HepG2 (cell line): ENCODE measurements at regions not wholly inside any gene's neighbourhood (a gene's known extent, or its start where the extent isn't known, plus 50 kb on each side); places are given as distances from the start of the nearest gene placed in this dataset.
"Not testable (repeated sequence)": the region's sequence is repeated elsewhere in the genome, so short reads cannot be mapped to it uniquely, and the experiment has no call there.

Experiments
- ATAC-seq: fragments of 200-7000 bp; cut with Tn5 transposase; 3 replicates; pipeline ENCODE4 v1.9.1; 2020; ENCODE audit warnings: mild to moderate bottlenecking, moderate library complexity
- BruUV-seq: library from RNA; stranded (reverse); fragments of 400-500 nt; replicated peaks from 2 replicates; lab custom pipeline; 2021; lab: Mats Ljungman, UMichigan
- CTCF ChIA-PET: fragments of 300-600 bp; formaldehyde crosslinking; extraction: SDS; loops from one replicate; lab custom pipeline; 2021; ENCODE audit warnings: low total read pairs, inconsistent platforms, low intra/inter-chr PET ratio; lab: Yijun Ruan, JAX
- POLR2A ChIA-PET: fragments of 350-600 bp; sonication (Branson Sonifier 250); formaldehyde crosslinking; loops from one replicate; lab custom pipeline; 2020; ENCODE audit warnings: antibody characterized with exemption, inconsistent platforms; lab: Yijun Ruan, JAX
- DNase-seq: peaks from one replicate; pipeline ENCODE4 v3.0.0-alpha.2; 2015; ENCODE audit warnings: low spot score
- FAIRE-seq: peaks from 3 replicates; lab custom pipeline; 2011; peaks lifted over from hg19 to GRCh38; lab: Jason Lieb, UNC
- H2AFZ ChIP-seq: one replicate; pipeline ENCODE4 v1.6.1; 2011; ENCODE audit warnings: low read length, inconsistent platforms
- H3K27ac ChIP-seq: fragments of 300-600 bp; 3 replicates; pipeline ENCODE4 v1.8.0; 2011; ENCODE audit warnings: mixed run types, mild to moderate bottlenecking, mixed read lengths, low read length, inconsistent platforms; ENCODE audit not compliant: insufficient read depth; ENCODE audit errors: extremely low read length
- H3K27me3 ChIP-seq, 2 experiments: fragments of 200-600 bp in 1 of 2; 2 replicates in 1 of 2; 3 replicates in 1 of 2; pipeline versions ENCODE4 v1.6.0 to v1.8.0; 2011; ENCODE audit warnings: low read length in 2 of 2, mild to moderate bottlenecking in 2 of 2, moderate library complexity in 2 of 2, inconsistent platforms in 1 of 2; ENCODE audit not compliant: insufficient read depth in 2 of 2, control insufficient read depth in 1 of 2
- H3K36me3 ChIP-seq, 2 experiments: fragments of 200-600 bp in 1 of 2; replicated peaks in 1 of 2; 2 replicates in 1 of 2; 3 replicates in 1 of 2; pipeline versions ENCODE4 v1.5.1 to v1.8.0; 2011; ENCODE audit warnings: low read length in 2 of 2, inconsistent platforms in 1 of 2; ENCODE audit not compliant: insufficient read depth in 2 of 2, control insufficient read depth in 1 of 2
- H3K4me1 ChIP-seq: 2 replicates; pipeline ENCODE4 v1.5.1; 2012; ENCODE audit warnings: low read length, inconsistent platforms; ENCODE audit not compliant: insufficient read depth
- H3K4me2 ChIP-seq: 2 replicates; pipeline ENCODE4 v1.6.0; 2011; ENCODE audit warnings: low read depth, low read length, inconsistent platforms
- H3K4me3 ChIP-seq, 3 experiments: fragments of 200-600 bp in 1 of 3; sonication (generic), shearing (Covaris generic) in 1 of 3; replicated peaks in 1 of 3; 2 replicates each; pipeline ENCODE4 v1.5.1; 2011 to 2016; ENCODE audit warnings: low read length in 3 of 3, inconsistent platforms in 2 of 3, low read depth in 2 of 3, mild to moderate bottlenecking in 2 of 3, control low read depth in 1 of 3, mixed read lengths in 1 of 3; ENCODE audit not compliant: insufficient read depth in 1 of 3
- H3K79me2 ChIP-seq: one replicate; pipeline ENCODE4 v1.6.1; 2011; ENCODE audit warnings: low read length, inconsistent platforms; ENCODE audit not compliant: insufficient read depth
- H3K9ac ChIP-seq: 2 replicates; pipeline ENCODE4 v1.6.0; 2011; ENCODE audit warnings: mild to moderate bottlenecking, low read depth, low read length, inconsistent platforms; ENCODE audit not compliant: insufficient read depth
- H3K9me3 ChIP-seq: 2 replicates; pipeline ENCODE4 v1.5.1; 2012; ENCODE audit warnings: mild to moderate bottlenecking, low read length
- H4K20me1 ChIP-seq: 2 replicates; pipeline ENCODE4 v1.6.0; 2011; ENCODE audit warnings: inconsistent platforms, mild to moderate bottlenecking, low read length, moderate library complexity; ENCODE audit not compliant: insufficient read depth
- EZH2 ChIP-seq: conservative IDR thresholded peaks from 2 replicates; pipeline ENCODE4 v1.6.1; 2012; ENCODE audit warnings: mild to moderate bottlenecking, low read depth, low read length, moderate library complexity
- FOXA1 ChIP-seq, 2 experiments: fragments of 450-650 bp in 1 of 2; sonication (generic) in 1 of 2; formaldehyde crosslinking in 1 of 2; IDR thresholded peaks; 2 replicates each; pipeline versions ENCODE4 v1.4.0 to v1.6.1; 2016 to 2020; ENCODE audit warnings: missing genetic modification reagents in 1 of 2
- MAFF ChIP-seq: IDR thresholded peaks from 2 replicates; pipeline ENCODE4 v1.6.1; 2011; ENCODE audit warnings: low read depth, low read length, improper control_type of control experiment
- MAFK ChIP-seq, 2 experiments: IDR thresholded peaks in 1 of 2; conservative IDR thresholded peaks in 1 of 2; 2 replicates each; pipeline ENCODE4 v1.6.1; 2011; ENCODE audit warnings: improper control_type of control experiment in 2 of 2, low read length in 2 of 2
- MBNL3 ChIP-seq: fragments of 250-450 bp; sonication (Bioruptor Pico); conservative IDR thresholded peaks from 2 replicates; pipeline ENCODE4 v1.8.0; 2022; ENCODE audit warnings: mild to moderate bottlenecking, inconsistent platforms
- RARA ChIP-seq: IDR thresholded peaks from 2 replicates; pipeline ENCODE4 v1.6.1; 2016; ENCODE audit warnings: missing genetic modification reagents, missing compliant biosample characterization
- TGIF2 ChIP-seq: IDR thresholded peaks from 2 replicates; pipeline ENCODE4 v1.6.1; 2016; ENCODE audit warnings: control low read depth, missing compliant biosample characterization
- THAP9 ChIP-seq: sonication (generic); formaldehyde crosslinking; IDR thresholded peaks from 2 replicates; pipeline ENCODE4; 2020; ENCODE audit warnings: missing genetic modification reagents, mild to moderate bottlenecking, borderline replicate concordance
- ZFP36L1 ChIP-seq: sonication (generic); formaldehyde crosslinking; IDR thresholded peaks from 2 replicates; pipeline ENCODE4 v1.8.0; 2022; ENCODE audit warnings: mild to moderate bottlenecking, missing genetic modification reagents, moderate library complexity
- WGBS: methylation state at CpG from one replicate; pipeline ENCODE4 v1.1.6; 2017; ENCODE audit warnings: low lambda C conversion rate; 5-methylcytosine and 5-hydroxymethylcytosine counted together
- in situ Hi-C: cut with HindIII; loops from 2 replicates; pipeline ENCODE4 v1.10.0; 2017; ENCODE audit warnings: low pct_unique_long_range_greater_than_20kb; ENCODE audit not compliant: extremely low pct_ligation_motif_present
- intact Hi-C: fragments of 100-400 bp; cut with micrococcal nuclease; formaldehyde crosslinking; loops from one replicate; pipeline ENCODE4 v1.10.0; 2022; ENCODE audit not compliant: unreplicated experiment
- TF ChIP-seq, protein P1 (sequence below): sonication (generic); formaldehyde crosslinking; IDR thresholded peaks from 2 replicates; pipeline ENCODE4 v1.4.0; 2020; ENCODE audit warnings: mild to moderate bottlenecking, missing genetic modification reagents

DNA sequence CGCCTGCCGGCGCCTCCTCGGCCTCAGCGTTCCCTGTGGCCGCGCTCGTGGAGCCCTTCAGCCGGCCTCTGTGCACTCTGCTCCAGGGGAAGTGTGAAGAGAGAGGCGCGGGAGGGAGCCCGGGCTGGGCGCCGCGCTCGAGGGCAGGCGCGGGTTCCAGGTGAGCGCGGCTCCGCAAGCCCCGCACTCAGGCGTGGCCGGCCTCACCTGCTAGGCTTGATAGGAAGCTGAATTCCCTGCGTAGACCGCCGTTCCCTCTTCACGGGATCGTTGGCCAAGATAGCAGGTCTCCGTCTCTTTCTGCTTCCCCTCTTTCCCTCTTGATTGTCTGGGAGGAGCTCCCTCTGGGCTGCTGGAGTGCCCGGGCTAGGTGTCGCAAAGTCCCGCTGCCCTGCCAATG lies 89.7 kb downstream of the ASCL4 start (continued):
- no peak for TF ChIP-seq THAP9 (CRISPR knock-in tag)
- no peak for TF ChIP-seq MBNL3 (CRISPR knock-in tag)
- no peak for TF ChIP-seq FOXA1 (IDR thresholded peaks at IDR 0.05)
- TF ChIP-seq FOXA1 (CRISPR knock-in tag; IDR thresholded peaks at IDR 0.05) = no peak
- TF ChIP-seq ZFP36L1 (CRISPR knock-in tag) = no peak
- TF ChIP-seq, protein P1, sequence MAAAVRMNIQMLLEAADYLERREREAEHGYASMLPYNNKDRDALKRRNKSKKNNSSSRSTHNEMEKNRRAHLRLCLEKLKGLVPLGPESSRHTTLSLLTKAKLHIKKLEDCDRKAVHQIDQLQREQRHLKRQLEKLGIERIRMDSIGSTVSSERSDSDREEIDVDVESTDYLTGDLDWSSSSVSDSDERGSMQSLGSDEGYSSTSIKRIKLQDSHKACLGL (CRISPR knock-in tag) = no peak
- no peak for TF ChIP-seq RARA (CRISPR knock-in tag)
- 0 out of 2 replicates have a peak, but pooled peaks have one; percentile 39 for TF ChIP-seq EZH2
- TF ChIP-seq TGIF2 (CRISPR knock-in tag) = no peak

GRCh38 chr12:107864727-107865126 lies 90.2 kb downstream of the ASCL4 start:
- POLR2A ChIA-PET, DNase-seq, H3K79me2 ChIP-seq, H3K9me3 ChIP-seq, H3K9ac ChIP-seq, in situ Hi-C loops, H3K4me1 ChIP-seq, H3K27ac ChIP-seq, BruUV-seq, H3K4me2 ChIP-seq, H3K36me3 ChIP-seq, H4K20me1 ChIP-seq, FAIRE-seq, intact Hi-C loops, CTCF ChIA-PET, ATAC-seq, H3K4me3 ChIP-seq, H2AFZ ChIP-seq: not testable (repeated sequence)
- H3K27me3 ChIP-seq = peaks cover 0 to 11% of the 10 kb centered on the region in 2 experiments; a peak in 1 of 5 replicates
- TF ChIP-seq MAFF (peak; percentile 81), MAFK (conservative IDR thresholded peaks at IDR 0.05 in 1 of 2, IDR thresholded peaks at IDR 0.05 in 1 of 2; ENCODE audit: low read length in 2 of 2) (peak; percentile 72 to 84)
- 63% methylated on average over 12 of the region's 12 CpGs for WGBS
